ENCODE measurements at regions not wholly inside any gene's neighbourhood (a gene's known extent, or its start where the extent isn't known, plus 50 kb on each side); places are given as distances from the start of the nearest gene placed in this dataset.
A peak's percentile ranks its signal among the peaks of the same experiment; 100 is the strongest.

- DNase-seq (ENCODE audit: low spot score): no peak
Observed at GRCh38 chr12:91397866-91398532, 215.4 kb upstream of the DCN start.

GRCh38 chr12:91396293-91396692 is 213.7 kb upstream of the DCN start:
- DNase-seq (ENCODE audit: low spot score): no peak

GRCh38 chr12:91395628-91396135 is 213.1 kb upstream of the DCN start:
- DNase-seq (ENCODE audit: low spot score): no peak

- DNase-seq (ENCODE audit: low spot score): no peak
Observed at GRCh38 chr12:91394903-91395302, 212.3 kb upstream of the DCN start.

GRCh38 chr12:91388573-91388972 is 206.0 kb upstream of the DCN start:
- DNase-seq (ENCODE audit: low spot score): no peak

- DNase-seq (ENCODE audit: low spot score): no peak
Observed at GRCh38 chr12:91387461-91388134, 205.0 kb upstream of the DCN start.

GRCh38 chr12:91384806-91385205 is 202.2 kb upstream of the DCN start:
- DNase-seq (ENCODE audit: low spot score): no peak

GRCh38 chr12:91384366-91384765 is 201.7 kb upstream of the DCN start:
- DNase-seq (ENCODE audit: low spot score): no peak

- DNase-seq (ENCODE audit: low spot score): no peak
Observed at GRCh38 chr12:91383099-91383498, 200.5 kb upstream of the DCN start.

GRCh38 chr12:91382081-91382543 is 199.5 kb upstream of the DCN start:
- DNase-seq (ENCODE audit: low spot score): peak; percentile 87

GRCh38 chr12:91381309-91381804 is 198.7 kb upstream of the DCN start:
- no peak for DNase-seq (ENCODE audit: low spot score)

GRCh38 chr12:91380631-91381030 is 198.0 kb upstream of the DCN start:
- no peak for DNase-seq (ENCODE audit: low spot score)

- no peak for DNase-seq (ENCODE audit: low spot score)
Observed at GRCh38 chr12:91379051-91379775, 196.6 kb upstream of the DCN start.

- DNase-seq (ENCODE audit: low spot score): no peak
Observed at GRCh38 chr12:91377436-91377835, 194.8 kb upstream of the DCN start.

GRCh38 chr12:91373086-91373485 is 190.5 kb upstream of the DCN start:
- DNase-seq (ENCODE audit: low spot score): no peak

GRCh38 chr12:91370086-91370868 is 187.7 kb upstream of the DCN start:
- no peak for DNase-seq (ENCODE audit: low spot score)

- DNase-seq (ENCODE audit: low spot score): no peak
Observed at GRCh38 chr12:91368613-91369012, 186.0 kb upstream of the DCN start.

- DNase-seq (ENCODE audit: low spot score): no peak
Observed at GRCh38 chr12:91367234-91367849, 184.7 kb upstream of the DCN start.

- DNase-seq (ENCODE audit: low spot score): no peak
Observed at GRCh38 chr12:91364471-91365184, 182.0 kb upstream of the DCN start.

- no peak for DNase-seq (ENCODE audit: low spot score)
Observed at GRCh38 chr12:91361864-91362263, 179.2 kb upstream of the DCN start.

GRCh38 chr12:91357381-91357780 is 174.8 kb upstream of the DCN start:
- no peak for DNase-seq (ENCODE audit: low spot score)
